Suprapubic skin (tissue), 4 donors: ENCODE measurements at regions not wholly inside any gene's neighbourhood (a gene's known extent, or its start where the extent isn't known, plus 50 kb on each side); places are given as distances from the start of the nearest gene placed in this dataset.

Experiments used
- DNase-seq, 2 donors: peaks; one replicate each; pipeline ENCODE4 v3.0.0-alpha.2; 2019; ENCODE audit warnings: low spot score in 2 of 2
- H3K27ac ChIP-seq: fragments of 200-600 bp; sonication (generic); one replicate; pipeline ENCODE4 v1.5.1; 2019
- H3K27me3 ChIP-seq: fragments of 200-600 bp; sonication (generic); one replicate; pipeline ENCODE4 v1.5.1; 2019
- H3K36me3 ChIP-seq: fragments of 200-600 bp; sonication (generic); one replicate; pipeline ENCODE4 v1.5.1; 2019
- H3K4me1 ChIP-seq: fragments of 200-600 bp; sonication (generic); one replicate; pipeline ENCODE4 v1.5.1; 2019
- H3K4me3 ChIP-seq: fragments of 200-600 bp; sonication (generic); one replicate; pipeline ENCODE4 v1.5.1; 2019; ENCODE audit warnings: mild to moderate bottlenecking
- H3K9me3 ChIP-seq: fragments of 200-600 bp; sonication (generic); one replicate; pipeline ENCODE4 v1.5.1; 2019
- EP300 ChIP-seq: sonication (generic); formaldehyde crosslinking; IDR thresholded peaks from one replicate; pipeline ENCODE4 v1.6.1; 2017; ENCODE audit warnings: antibody characterized with exemption
- POLR2A ChIP-seq, 2 donors: fragments of 450-650 bp; IDR thresholded peaks; one replicate each; pipeline ENCODE4 v1.6.1; 2017; ENCODE audit warnings: antibody characterized with exemption in 2 of 2, mild to moderate bottlenecking in 2 of 2, moderate library complexity in 2 of 2
- POLR2AphosphoS5 ChIP-seq, 3 donors: sonication (generic); formaldehyde crosslinking; IDR thresholded peaks; one replicate each; pipeline ENCODE4 v1.6.1; 2017; ENCODE audit warnings: antibody characterized with exemption in 3 of 3
- WGBS: methylation state at CpG from one replicate; pipeline ENCODE4 v1.1.5; 2018; 5-methylcytosine and 5-hydroxymethylcytosine counted together
- TF ChIP-seq, protein P1 (sequence below), 2 donors: fragments of 200-600 bp in 1 of 2; fragments of 450-650 bp in 1 of 2; sonication (generic) in 1 of 2; IDR thresholded peaks; one replicate each; pipeline ENCODE4 v1.5.1; 2016 to 2019; ENCODE audit warnings: antibody characterized with exemption in 2 of 2, mild to moderate bottlenecking in 1 of 2, moderate library complexity in 1 of 2

DNA sequence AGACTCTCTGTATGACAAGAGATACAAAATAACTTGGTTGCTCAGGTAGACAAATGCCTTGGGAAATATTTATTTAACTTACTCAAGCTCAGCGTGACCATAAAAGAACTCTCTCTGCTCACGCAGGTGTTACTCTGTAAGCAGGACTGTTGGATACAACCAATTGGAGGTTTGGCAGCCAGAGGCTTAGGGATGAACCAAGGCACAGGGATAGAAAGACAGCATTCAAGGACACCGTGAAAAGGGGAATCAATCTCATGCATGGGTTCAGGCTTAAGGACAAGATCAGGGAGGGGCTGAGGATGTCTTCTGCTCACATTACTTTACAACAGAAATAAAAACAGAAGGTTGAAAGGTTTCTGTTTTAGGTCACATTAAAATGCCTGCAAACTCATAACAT lies 389.0 kb upstream of the BRINP1 start:
- DNase-seq, result no peak
- Histone ChIP-seq H3K27me3 (no peaks in the 10 kb centered on the region), H3K27ac (no peak overlapping the region), H3K36me3 (no peaks in the 10 kb centered on the region), H3K4me3 (no peak overlapping the region), H3K9me3 (no peaks in the 10 kb centered on the region), H3K4me1 (no peaks in the 10 kb centered on the region)
- 52% methylated on average over 3 of the region's 3 CpGs for WGBS
- TF ChIP-seq, protein P1, sequence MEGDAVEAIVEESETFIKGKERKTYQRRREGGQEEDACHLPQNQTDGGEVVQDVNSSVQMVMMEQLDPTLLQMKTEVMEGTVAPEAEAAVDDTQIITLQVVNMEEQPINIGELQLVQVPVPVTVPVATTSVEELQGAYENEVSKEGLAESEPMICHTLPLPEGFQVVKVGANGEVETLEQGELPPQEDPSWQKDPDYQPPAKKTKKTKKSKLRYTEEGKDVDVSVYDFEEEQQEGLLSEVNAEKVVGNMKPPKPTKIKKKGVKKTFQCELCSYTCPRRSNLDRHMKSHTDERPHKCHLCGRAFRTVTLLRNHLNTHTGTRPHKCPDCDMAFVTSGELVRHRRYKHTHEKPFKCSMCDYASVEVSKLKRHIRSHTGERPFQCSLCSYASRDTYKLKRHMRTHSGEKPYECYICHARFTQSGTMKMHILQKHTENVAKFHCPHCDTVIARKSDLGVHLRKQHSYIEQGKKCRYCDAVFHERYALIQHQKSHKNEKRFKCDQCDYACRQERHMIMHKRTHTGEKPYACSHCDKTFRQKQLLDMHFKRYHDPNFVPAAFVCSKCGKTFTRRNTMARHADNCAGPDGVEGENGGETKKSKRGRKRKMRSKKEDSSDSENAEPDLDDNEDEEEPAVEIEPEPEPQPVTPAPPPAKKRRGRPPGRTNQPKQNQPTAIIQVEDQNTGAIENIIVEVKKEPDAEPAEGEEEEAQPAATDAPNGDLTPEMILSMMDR (IDR thresholded peaks at IDR 0.05), result no peak
- TF ChIP-seq POLR2AphosphoS5 (IDR thresholded peaks at IDR 0.05), result no peak
- TF ChIP-seq POLR2A (IDR thresholded peaks at IDR 0.05), result no peak
- no peak for TF ChIP-seq EP300

- TF ChIP-seq POLR2A (IDR thresholded peaks at IDR 0.05) (no peak), POLR2AphosphoS5 (IDR thresholded peaks at IDR 0.05) (no peak), EP300 (no peak)
- TF ChIP-seq, protein P1 (IDR thresholded peaks at IDR 0.05), result no peak
- no peak overlapping the region for H3K4me3 ChIP-seq
- WGBS, result 46% methylated on average over 2 of the region's 2 CpGs
- H3K9me3 ChIP-seq, result no peaks in the 10 kb centered on the region
- H3K27ac ChIP-seq, result no peak overlapping the region
- DNase-seq, result no peak
- no peaks in the 10 kb centered on the region for H3K4me1 ChIP-seq
- no peaks in the 10 kb centered on the region for H3K27me3 ChIP-seq
- no peaks in the 10 kb centered on the region for H3K36me3 ChIP-seq
Observed at GRCh38 chr9:119739476-119739875, 370.2 kb upstream of the BRINP1 start.

GRCh38 chr9:119736491-119737454 lies 367.5 kb upstream of the BRINP1 start:
- 58% methylated on average over 13 of the region's 13 CpGs for WGBS
- no peak overlapping the region for H3K27ac ChIP-seq
- H3K27me3 ChIP-seq, result no peaks in the 10 kb centered on the region
- H3K9me3 ChIP-seq, result peaks cover 7% of the 10 kb centered on the region
- DNase-seq, result no peak
- no peaks in the 10 kb centered on the region for H3K4me1 ChIP-seq
- no peaks in the 10 kb centered on the region for H3K36me3 ChIP-seq
- no peak for TF ChIP-seq EP300
- TF ChIP-seq POLR2AphosphoS5 (IDR thresholded peaks at IDR 0.05), result no peak
- TF ChIP-seq, protein P1 (IDR thresholded peaks at IDR 0.05), result no peak
- TF ChIP-seq POLR2A (IDR thresholded peaks at IDR 0.05), result no peak
- no peak overlapping the region for H3K4me3 ChIP-seq

DNA sequence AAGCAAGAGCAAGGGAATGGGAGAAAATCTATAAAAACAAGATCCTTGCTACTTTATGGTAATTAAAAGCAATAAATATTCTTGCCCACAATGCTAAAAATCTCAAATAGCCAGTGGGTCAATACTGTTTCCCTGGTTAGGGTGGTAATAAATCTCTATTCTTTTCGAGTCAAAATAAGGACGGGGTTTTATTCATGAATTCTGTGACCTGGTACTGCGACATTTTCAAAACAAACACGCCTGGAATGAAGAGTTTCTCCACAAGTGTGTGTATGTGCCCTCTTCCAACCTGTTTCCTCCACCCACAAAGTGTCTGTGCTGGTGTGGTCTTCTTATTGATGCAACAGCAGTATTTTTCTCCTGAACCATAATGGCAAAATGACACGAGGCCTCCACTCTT lies 358.8 kb upstream of the BRINP1 start:
- 40% methylated on average over 5 of the region's 5 CpGs for WGBS
- H3K27me3 ChIP-seq, result no peaks in the 10 kb centered on the region
- peaks cover 4% of the 10 kb centered on the region for H3K9me3 ChIP-seq
- no peak overlapping the region for H3K27ac ChIP-seq
- H3K4me3 ChIP-seq, result no peak overlapping the region
- no peaks in the 10 kb centered on the region for H3K4me1 ChIP-seq
- TF ChIP-seq POLR2AphosphoS5 (IDR thresholded peaks at IDR 0.05), result no peak
- TF ChIP-seq, protein P1 (IDR thresholded peaks at IDR 0.05), result no peak
- no peak for TF ChIP-seq EP300
- TF ChIP-seq POLR2A (IDR thresholded peaks at IDR 0.05), result no peak
- no peak for DNase-seq
- H3K36me3 ChIP-seq, result no peaks in the 10 kb centered on the region

DNA sequence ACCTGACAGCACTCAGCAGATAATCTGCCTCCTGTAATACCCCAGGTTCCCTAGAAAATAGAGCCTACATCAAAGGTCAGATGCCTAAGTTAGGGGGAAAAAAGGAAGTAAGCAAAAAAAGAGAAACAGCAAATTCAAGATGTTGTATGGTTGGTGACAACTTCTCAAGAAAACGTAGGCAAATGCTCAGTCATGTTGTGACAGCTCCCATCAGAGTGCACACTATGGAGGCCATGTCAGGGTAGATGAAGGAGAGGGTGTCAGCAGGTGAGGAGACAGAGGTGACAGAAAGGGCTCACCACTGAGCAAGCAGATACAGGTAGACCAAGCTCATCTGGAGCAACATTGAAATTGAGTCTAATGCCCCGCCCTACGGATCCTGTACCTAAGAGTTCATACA lies 356.8 kb upstream of the BRINP1 start:
- no peak overlapping the region for H3K4me3 ChIP-seq
- H3K27me3 ChIP-seq, result no peaks in the 10 kb centered on the region
- H3K9me3 ChIP-seq, result no peaks in the 10 kb centered on the region
- no peak for DNase-seq
- H3K27ac ChIP-seq, result no peak overlapping the region
- TF ChIP-seq POLR2AphosphoS5 (IDR thresholded peaks at IDR 0.05), result no peak
- TF ChIP-seq, protein P1 (IDR thresholded peaks at IDR 0.05), result no peak
- H3K36me3 ChIP-seq, result no peaks in the 10 kb centered on the region
- WGBS, result 81% methylated on average over 3 of the region's 3 CpGs
- no peaks in the 10 kb centered on the region for H3K4me1 ChIP-seq
